RWPE2 (cell line): ENCODE measurements at regions not wholly inside any gene's neighbourhood (a gene's known extent, or its start where the extent isn't known, plus 50 kb on each side); places are given as distances from the start of the nearest gene placed in this dataset.
"Not testable (repeated sequence)": the region's sequence is repeated elsewhere in the genome, so short reads cannot be mapped to it uniquely, and the experiment has no call there.

Experiments used
- ATAC-seq: fragments of 200-7000 bp; cut with Tn5 transposase; 3 replicates; pipeline ENCODE4 v1.9.1; 2021; ENCODE audit warnings: low read depth
- DNase-seq: peaks from one replicate; pipeline ENCODE4 v3.0.0-alpha.2; 2020; ENCODE audit warnings: low spot score
- H3K27ac ChIP-seq: fragments of 450-650 bp; 2 replicates; pipeline ENCODE4 v1.5.1; 2017; ENCODE audit warnings: mild to moderate bottlenecking; ENCODE audit not compliant: poor library complexity, severe bottlenecking
- H3K27me3 ChIP-seq: fragments of 250-450 bp; sonication (Bioruptor Pico); 2 replicates; pipeline ENCODE4 v1.5.1; 2021; ENCODE audit warnings: mild to moderate bottlenecking, moderate library complexity; ENCODE audit not compliant: insufficient read depth, poor library complexity, severe bottlenecking
- H3K36me3 ChIP-seq: fragments of 250-450 bp; sonication (Bioruptor Pico); 2 replicates; pipeline ENCODE4 v1.5.1; 2020; ENCODE audit warnings: low read depth, mild to moderate bottlenecking, moderate library complexity
- H3K4me1 ChIP-seq: fragments of 250-450 bp; sonication (Bioruptor Pico); 2 replicates; pipeline ENCODE4 v1.5.1; 2021; ENCODE audit warnings: mild to moderate bottlenecking, moderate library complexity; ENCODE audit not compliant: insufficient read depth, poor library complexity, severe bottlenecking
- H3K4me3 ChIP-seq: fragments of 250-450 bp; sonication (Bioruptor Pico); 2 replicates; pipeline ENCODE4 v1.5.1; 2021; ENCODE audit warnings: mild to moderate bottlenecking, moderate library complexity; ENCODE audit not compliant: severe bottlenecking
- H3K9me3 ChIP-seq: fragments of 250-450 bp; sonication (Bioruptor Pico); 2 replicates; pipeline ENCODE4 v1.5.1; 2021; ENCODE audit warnings: mild to moderate bottlenecking, moderate library complexity; ENCODE audit not compliant: severe bottlenecking
- TF ChIP-seq, protein P1 (sequence below): fragments of 450-650 bp; IDR thresholded peaks from one replicate; pipeline ENCODE4 v1.5.1; 2017; ENCODE audit warnings: mild to moderate bottlenecking, moderate library complexity; ENCODE audit not compliant: poor library complexity, severe bottlenecking

DNA sequence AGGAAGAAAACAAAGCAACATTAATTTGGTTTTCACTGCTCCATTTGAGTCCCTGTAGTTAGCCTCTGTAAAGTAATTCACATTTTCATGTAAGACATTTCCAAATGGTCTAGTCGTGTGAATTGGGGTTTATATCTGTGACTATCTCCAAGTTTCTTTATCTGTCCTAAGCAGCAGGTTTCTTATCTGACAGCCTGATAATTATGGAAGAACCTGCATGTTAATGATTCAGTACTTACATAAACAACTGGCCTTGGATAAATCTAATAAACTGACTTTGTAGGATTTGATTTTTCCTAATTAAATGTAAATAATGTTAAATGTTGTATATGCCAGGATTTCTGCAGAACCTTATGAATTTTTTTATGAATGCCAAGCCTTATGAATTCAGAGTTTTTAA, 964.9 kb downstream of the NR2F1-AS1 start:
- no peaks in the 10 kb centered on the region for H3K36me3 ChIP-seq
- no peak for DNase-seq
- no peak overlapping the region for H3K4me3 ChIP-seq
- H3K27me3 ChIP-seq, result no peaks in the 10 kb centered on the region
- no peak overlapping the region for H3K27ac ChIP-seq
- TF ChIP-seq, protein P1, sequence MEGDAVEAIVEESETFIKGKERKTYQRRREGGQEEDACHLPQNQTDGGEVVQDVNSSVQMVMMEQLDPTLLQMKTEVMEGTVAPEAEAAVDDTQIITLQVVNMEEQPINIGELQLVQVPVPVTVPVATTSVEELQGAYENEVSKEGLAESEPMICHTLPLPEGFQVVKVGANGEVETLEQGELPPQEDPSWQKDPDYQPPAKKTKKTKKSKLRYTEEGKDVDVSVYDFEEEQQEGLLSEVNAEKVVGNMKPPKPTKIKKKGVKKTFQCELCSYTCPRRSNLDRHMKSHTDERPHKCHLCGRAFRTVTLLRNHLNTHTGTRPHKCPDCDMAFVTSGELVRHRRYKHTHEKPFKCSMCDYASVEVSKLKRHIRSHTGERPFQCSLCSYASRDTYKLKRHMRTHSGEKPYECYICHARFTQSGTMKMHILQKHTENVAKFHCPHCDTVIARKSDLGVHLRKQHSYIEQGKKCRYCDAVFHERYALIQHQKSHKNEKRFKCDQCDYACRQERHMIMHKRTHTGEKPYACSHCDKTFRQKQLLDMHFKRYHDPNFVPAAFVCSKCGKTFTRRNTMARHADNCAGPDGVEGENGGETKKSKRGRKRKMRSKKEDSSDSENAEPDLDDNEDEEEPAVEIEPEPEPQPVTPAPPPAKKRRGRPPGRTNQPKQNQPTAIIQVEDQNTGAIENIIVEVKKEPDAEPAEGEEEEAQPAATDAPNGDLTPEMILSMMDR, result no peak
- no peaks in the 10 kb centered on the region for H3K4me1 ChIP-seq
- no peak for ATAC-seq
- H3K9me3 ChIP-seq, result no peaks in the 10 kb centered on the region

DNA sequence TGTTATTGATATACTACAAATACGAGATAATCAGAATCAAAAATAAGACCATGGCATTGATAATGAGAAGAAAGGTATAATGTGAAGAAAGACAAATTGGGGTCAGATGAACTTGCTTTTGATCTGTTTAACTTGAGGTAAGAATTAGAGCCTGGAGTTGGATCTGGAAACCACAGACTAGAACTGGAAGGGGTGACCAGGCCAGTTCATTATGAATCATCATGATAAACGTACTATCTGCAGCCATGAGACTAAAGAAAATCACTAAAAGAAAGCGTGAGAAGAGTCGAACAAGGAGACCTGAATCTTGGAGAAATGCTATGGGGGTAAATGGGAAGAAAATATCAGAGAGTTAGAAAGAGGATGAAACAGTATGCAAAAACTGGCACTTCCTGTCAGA, 967.5 kb downstream of the NR2F1-AS1 start:
- Histone ChIP-seq H3K4me1 (no peaks in the 10 kb centered on the region), H3K27ac (no peak overlapping the region), H3K27me3 (peaks cover 5% of the 10 kb centered on the region), H3K4me3 (no peak overlapping the region), H3K9me3 (no peaks in the 10 kb centered on the region), H3K36me3 (no peaks in the 10 kb centered on the region)
- DNase-seq (no peak), ATAC-seq (peak; percentile 45; the same call in 1 of the 3 replicates)
- TF ChIP-seq, protein P1, result no peak

DNA sequence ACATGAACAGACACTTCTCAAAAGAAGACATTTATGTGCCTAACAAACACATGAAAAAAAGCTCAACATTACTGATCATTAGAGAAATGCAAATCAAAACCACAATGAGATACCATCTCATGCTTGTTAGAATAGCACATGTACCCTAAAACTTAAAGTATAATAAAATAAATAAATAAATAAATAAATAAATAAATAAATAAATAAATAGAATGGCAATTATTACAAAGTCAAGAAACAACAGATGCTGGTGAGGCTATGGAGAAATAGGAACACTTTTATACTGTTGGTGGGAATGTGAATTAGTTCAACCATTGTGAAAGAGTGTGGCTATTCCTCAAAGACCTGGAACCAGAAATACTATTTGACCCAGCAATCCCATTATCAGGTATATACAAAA, 970.6 kb downstream of the NR2F1-AS1 start:
- H3K9me3 ChIP-seq, ATAC-seq: not testable (repeated sequence)

DNA sequence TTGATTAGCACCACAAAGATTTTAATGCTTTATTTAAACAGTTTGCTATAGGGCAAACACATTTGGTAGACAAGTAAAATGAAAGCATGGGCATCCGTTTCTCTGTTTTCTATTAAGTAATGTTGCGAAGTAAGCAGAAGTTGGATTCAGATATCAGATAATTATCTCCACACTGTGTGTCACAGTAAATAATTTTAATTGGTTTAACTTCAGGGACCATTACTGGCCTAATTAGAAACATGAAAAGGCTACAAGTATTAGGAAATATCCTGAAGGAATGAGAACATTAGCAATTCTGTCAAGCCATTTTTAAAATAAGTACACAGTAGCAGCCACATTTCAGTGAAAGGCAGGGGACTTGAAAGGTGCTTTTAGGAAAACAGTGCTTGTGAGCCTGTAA, 975.4 kb downstream of the NR2F1-AS1 start:
- Histone ChIP-seq H3K36me3 (no peaks in the 10 kb centered on the region), H3K27ac (no peak overlapping the region), H3K9me3 (no peaks in the 10 kb centered on the region), H3K27me3 (peaks cover 5% of the 10 kb centered on the region), H3K4me1 (no peaks in the 10 kb centered on the region), H3K4me3 (no peak overlapping the region)
- TF ChIP-seq, protein P1, result no peak
- ATAC-seq (no peak), DNase-seq (no peak)

More for the DNA sequence above, 970.6 kb downstream of the NR2F1-AS1 start:
- not testable (repeated sequence) for H3K27ac ChIP-seq, H3K4me1 ChIP-seq, DNase-seq, H3K27me3 ChIP-seq, H3K36me3 ChIP-seq, H3K4me3 ChIP-seq

DNA sequence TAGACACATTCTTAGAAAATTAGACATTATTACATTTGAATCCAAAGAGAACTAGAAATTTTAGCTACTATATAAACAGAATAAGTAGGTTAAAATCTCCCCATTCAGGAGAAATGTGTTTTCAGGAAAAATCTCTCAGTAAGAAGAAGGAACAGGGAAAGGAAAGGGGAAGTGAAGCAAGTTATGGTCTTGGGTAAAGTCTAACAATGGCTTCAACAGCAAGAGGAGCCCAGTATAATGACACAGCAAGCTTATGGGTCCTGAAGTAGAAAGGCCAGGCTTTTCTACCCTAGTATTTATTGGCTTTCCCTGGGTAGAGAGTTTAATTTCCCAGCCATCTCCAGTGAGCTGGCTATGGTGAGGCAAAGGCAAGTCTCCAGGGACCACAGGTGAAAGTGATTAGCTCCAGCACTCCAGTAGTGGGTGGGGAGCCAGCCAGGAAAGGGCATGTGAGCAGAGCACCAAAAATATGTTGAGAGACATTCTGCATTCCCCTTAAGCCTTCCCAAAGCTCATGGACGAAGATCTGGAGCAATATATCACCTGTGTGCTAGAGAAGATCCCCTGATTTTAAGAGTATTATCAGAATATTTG, 981.7 kb downstream of the NR2F1-AS1 start:
- no peak for DNase-seq
- no peak for ATAC-seq
- no peak overlapping the region for H3K27ac ChIP-seq

More for the DNA sequence above, 981.7 kb downstream of the NR2F1-AS1 start:
- no peaks in the 10 kb centered on the region for H3K9me3 ChIP-seq
- no peaks in the 10 kb centered on the region for H3K36me3 ChIP-seq
- TF ChIP-seq, protein P1, result no peak
- H3K4me1 ChIP-seq, result no peaks in the 10 kb centered on the region
- no peak overlapping the region for H3K4me3 ChIP-seq
- no peaks in the 10 kb centered on the region for H3K27me3 ChIP-seq
